Smooth muscle cell (in vitro differentiated cells): ENCODE measurements at regions not wholly inside any gene's neighbourhood (a gene's known extent, or its start where the extent isn't known, plus 50 kb on each side); places are given as distances from the start of the nearest gene placed in this dataset.

Experiments used
- DNase-seq: peaks from one replicate; lab custom pipeline; 2025; ENCODE audit not compliant: unreplicated experiment; lab: John Stamatoyannopoulos, UW
- H2AFZ ChIP-seq: fragments of 200-600 bp; sonication (generic); 2 replicates; pipeline ENCODE4 v1.6.0; 2016; ENCODE audit warnings: antibody characterized with exemption, low read depth, mild to moderate bottlenecking
- H3F3A ChIP-seq: fragments of 200-600 bp; sonication (generic); 2 replicates; pipeline ENCODE4 v1.6.0; 2017; ENCODE audit warnings: antibody characterized with exemption, low read depth
- H3K27ac ChIP-seq: fragments of 200-600 bp; sonication (generic); 2 replicates; pipeline ENCODE4 v1.5.1; 2016; ENCODE audit warnings: low read depth, mild to moderate bottlenecking
- H3K27me3 ChIP-seq: fragments of 200-600 bp; sonication (generic); 2 replicates; pipeline ENCODE4 v1.6.1; 2016; ENCODE audit warnings: low read depth, mild to moderate bottlenecking
- H3K36me3 ChIP-seq: fragments of 200-600 bp; sonication (generic); 2 replicates; pipeline ENCODE4 v1.5.1; 2016; ENCODE audit warnings: low read depth
- H3K4me1 ChIP-seq: fragments of 200-600 bp; sonication (generic); 2 replicates; pipeline ENCODE4 v1.5.1; 2016; ENCODE audit warnings: low read depth
- H3K4me2 ChIP-seq: fragments of 200-600 bp; sonication (generic); 2 replicates; pipeline ENCODE4 v1.6.0; 2016; ENCODE audit warnings: mild to moderate bottlenecking
- H3K4me3 ChIP-seq: fragments of 200-600 bp; sonication (generic); 2 replicates; pipeline ENCODE4 v1.5.1; 2016; ENCODE audit warnings: mild to moderate bottlenecking
- H3K79me2 ChIP-seq: fragments of 200-600 bp; sonication (generic); 2 replicates; pipeline ENCODE4 v1.6.0; 2016; ENCODE audit warnings: low read depth, mild to moderate bottlenecking
- H3K9ac ChIP-seq: fragments of 200-600 bp; sonication (generic); 2 replicates; pipeline ENCODE4 v1.6.0; 2016; ENCODE audit warnings: low read depth
- H3K9me3 ChIP-seq: fragments of 200-600 bp; sonication (generic); replicated peaks from 2 replicates; pipeline ENCODE4 v1.5.1; 2016; ENCODE audit warnings: low read depth
- H4K20me1 ChIP-seq: fragments of 200-600 bp; sonication (generic); 2 replicates; pipeline ENCODE4 v1.6.0; 2016; ENCODE audit warnings: low read depth
- WGBS: methylation state at CpG from one replicate; pipeline ENCODE4 v1.1.7; 2016; ENCODE audit warnings: low lambda C conversion rate; 5-methylcytosine and 5-hydroxymethylcytosine counted together
- TF ChIP-seq, protein P1 (sequence below): fragments of 200-600 bp; sonication (generic); IDR thresholded peaks from 2 replicates; pipeline ENCODE4 v1.5.1; 2017; ENCODE audit warnings: borderline replicate concordance, mild to moderate bottlenecking, antibody characterized with exemption; ENCODE audit not compliant: insufficient read depth, poor library complexity, severe bottlenecking

DNA sequence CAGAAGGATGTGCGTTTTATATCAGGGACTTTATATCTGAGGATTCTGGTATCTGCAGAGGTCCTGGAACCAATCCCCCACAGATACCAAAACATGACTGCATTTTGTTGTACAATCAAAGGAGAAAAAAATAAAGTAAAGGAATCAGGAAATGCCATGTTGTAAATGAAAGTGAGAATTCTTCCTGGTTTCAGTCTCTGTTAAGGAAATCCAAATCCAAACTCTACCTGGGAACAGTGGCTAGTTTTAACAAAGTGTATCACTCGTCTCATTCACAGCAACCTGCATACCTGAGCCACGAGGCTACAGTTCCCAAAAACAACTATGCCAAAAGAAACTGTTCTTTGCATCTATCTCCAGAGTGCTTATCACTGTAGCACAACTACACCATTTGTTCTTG lies 77.3 kb upstream of the ATF3 start:
- H3K27ac ChIP-seq = no peak overlapping the region
- H3K36me3 ChIP-seq = no peaks in the 10 kb centered on the region
- no peaks in the 10 kb centered on the region for H3F3A ChIP-seq
- no peak overlapping the region for H3K4me3 ChIP-seq
- no peak for DNase-seq
- H4K20me1 ChIP-seq = no peaks in the 10 kb centered on the region
- 76% methylated on average over 3 of the region's 3 CpGs for WGBS
- H3K9ac ChIP-seq = no peak overlapping the region
- TF ChIP-seq, protein P1, sequence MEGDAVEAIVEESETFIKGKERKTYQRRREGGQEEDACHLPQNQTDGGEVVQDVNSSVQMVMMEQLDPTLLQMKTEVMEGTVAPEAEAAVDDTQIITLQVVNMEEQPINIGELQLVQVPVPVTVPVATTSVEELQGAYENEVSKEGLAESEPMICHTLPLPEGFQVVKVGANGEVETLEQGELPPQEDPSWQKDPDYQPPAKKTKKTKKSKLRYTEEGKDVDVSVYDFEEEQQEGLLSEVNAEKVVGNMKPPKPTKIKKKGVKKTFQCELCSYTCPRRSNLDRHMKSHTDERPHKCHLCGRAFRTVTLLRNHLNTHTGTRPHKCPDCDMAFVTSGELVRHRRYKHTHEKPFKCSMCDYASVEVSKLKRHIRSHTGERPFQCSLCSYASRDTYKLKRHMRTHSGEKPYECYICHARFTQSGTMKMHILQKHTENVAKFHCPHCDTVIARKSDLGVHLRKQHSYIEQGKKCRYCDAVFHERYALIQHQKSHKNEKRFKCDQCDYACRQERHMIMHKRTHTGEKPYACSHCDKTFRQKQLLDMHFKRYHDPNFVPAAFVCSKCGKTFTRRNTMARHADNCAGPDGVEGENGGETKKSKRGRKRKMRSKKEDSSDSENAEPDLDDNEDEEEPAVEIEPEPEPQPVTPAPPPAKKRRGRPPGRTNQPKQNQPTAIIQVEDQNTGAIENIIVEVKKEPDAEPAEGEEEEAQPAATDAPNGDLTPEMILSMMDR = no peak
- no peaks in the 10 kb centered on the region for H3K4me1 ChIP-seq
- no peaks in the 10 kb centered on the region for H3K27me3 ChIP-seq
- no peak overlapping the region for H3K4me2 ChIP-seq
- no peaks in the 10 kb centered on the region for H3K79me2 ChIP-seq
- H3K9me3 ChIP-seq = no peaks in the 10 kb centered on the region
- no peak overlapping the region for H2AFZ ChIP-seq

DNA sequence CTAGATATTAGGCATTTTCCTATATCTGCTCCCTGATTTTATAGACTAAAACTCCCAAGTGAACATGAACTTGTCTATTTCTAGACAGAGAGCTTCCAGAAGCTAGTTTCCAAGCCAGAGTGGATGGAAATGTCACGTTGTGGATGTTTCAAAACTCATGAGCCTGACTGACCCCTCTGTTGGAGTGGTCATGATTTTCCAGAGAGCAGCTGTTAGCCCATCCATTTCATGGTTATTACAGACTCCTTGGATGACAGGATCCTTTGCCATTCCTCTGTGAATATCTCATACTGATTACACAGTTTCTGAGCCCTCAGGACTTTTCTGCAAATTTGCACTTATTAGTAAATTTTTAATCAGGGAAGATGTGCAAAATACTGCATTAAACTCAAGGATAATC lies 76.8 kb upstream of the ATF3 start:
- Histone ChIP-seq H3K27ac (no peak overlapping the region), H3K36me3 (no peaks in the 10 kb centered on the region), H3K27me3 (no peaks in the 10 kb centered on the region), H3K4me3 (no peak overlapping the region), H3K9me3 (no peaks in the 10 kb centered on the region), H3F3A (no peaks in the 10 kb centered on the region), H3K4me2 (no peak overlapping the region), H3K79me2 (no peaks in the 10 kb centered on the region), H3K9ac (no peak overlapping the region), H4K20me1 (no peaks in the 10 kb centered on the region), H2AFZ (no peak overlapping the region), H3K4me1 (no peaks in the 10 kb centered on the region)
- no peak for DNase-seq
- 57% methylated on average over 1 of the region's 1 CpG for WGBS
- TF ChIP-seq, protein P1 = no peak

DNA sequence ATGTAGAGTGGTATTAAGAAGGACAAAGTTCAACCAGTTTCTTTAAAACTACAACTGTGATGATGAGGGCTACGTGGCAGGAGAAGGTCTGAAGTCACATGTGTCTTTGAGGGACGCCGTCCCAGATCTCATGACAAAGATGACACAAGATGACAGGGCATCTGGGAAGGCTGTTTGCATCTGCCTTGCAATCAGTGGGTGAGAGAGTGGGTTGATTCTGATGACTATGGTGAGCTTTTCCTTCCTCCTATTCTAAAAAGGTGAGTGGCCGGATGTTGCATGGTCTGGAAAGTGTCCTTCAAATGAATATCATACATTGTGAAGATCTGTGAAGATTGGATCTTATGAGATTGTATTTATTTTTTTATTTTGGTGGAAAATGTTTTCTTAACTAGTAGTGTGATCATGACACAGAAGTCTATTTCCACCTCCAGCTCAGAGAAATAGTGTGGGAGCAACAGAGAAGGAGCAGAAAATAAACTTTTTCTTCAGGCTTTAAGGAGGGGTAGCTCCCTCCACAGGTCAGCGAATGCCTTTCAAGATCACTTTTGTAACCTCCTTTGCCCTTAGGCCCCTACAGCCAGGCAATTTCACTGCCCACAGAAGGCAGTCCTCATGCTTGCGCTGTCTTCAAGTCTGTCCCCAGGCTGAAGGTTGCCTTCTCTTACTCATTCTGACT lies 76.0 kb upstream of the ATF3 start:
- TF ChIP-seq, protein P1 = no peak
- no peaks in the 10 kb centered on the region for H3F3A ChIP-seq
- no peak overlapping the region for H3K27ac ChIP-seq
- no peak overlapping the region for H2AFZ ChIP-seq
- no peaks in the 10 kb centered on the region for H4K20me1 ChIP-seq
- H3K4me2 ChIP-seq = no peak overlapping the region
- 87% methylated on average over 6 of the region's 6 CpGs for WGBS
- no peaks in the 10 kb centered on the region for H3K36me3 ChIP-seq
- no peak for DNase-seq
- H3K4me3 ChIP-seq = no peak overlapping the region
- H3K79me2 ChIP-seq = no peaks in the 10 kb centered on the region
- H3K9me3 ChIP-seq = peaks cover 2% of the 10 kb centered on the region
- no peak overlapping the region for H3K9ac ChIP-seq
- H3K4me1 ChIP-seq = no peaks in the 10 kb centered on the region
- H3K27me3 ChIP-seq = no peaks in the 10 kb centered on the region

DNA sequence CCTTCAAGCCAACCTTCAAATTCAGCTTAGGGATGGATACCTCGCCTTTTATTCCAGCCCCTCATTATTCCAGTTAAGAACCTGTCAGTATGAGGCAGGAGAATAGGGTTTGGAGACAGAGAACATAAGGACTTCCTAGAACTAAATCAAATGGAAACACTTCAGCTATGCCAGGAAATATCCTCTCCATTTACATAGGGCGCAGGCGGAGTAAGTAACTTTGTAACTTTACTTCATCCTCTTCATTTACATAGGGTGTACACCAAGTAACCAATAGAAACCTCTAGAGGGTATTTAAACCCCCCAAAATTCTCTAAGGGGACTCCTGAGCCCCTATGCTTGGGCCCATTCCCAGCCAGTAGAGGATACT lies 75.4 kb upstream of the ATF3 start:
- Histone ChIP-seq H3F3A (no peaks in the 10 kb centered on the region), H3K9ac (no peak overlapping the region), H3K27me3 (no peaks in the 10 kb centered on the region), H3K4me1 (no peaks in the 10 kb centered on the region), H3K9me3 (peaks cover 2% of the 10 kb centered on the region), H4K20me1 (no peaks in the 10 kb centered on the region), H3K27ac (no peak overlapping the region), H3K4me3 (no peak overlapping the region), H3K79me2 (no peaks in the 10 kb centered on the region), H3K4me2 (no peak overlapping the region), H2AFZ (no peak overlapping the region), H3K36me3 (no peaks in the 10 kb centered on the region)
- WGBS = 94% methylated on average over 3 of the region's 3 CpGs
- TF ChIP-seq, protein P1 = no peak
- DNase-seq = no peak
